LoVo (cell line): ENCODE measurements at regions not wholly inside any gene's neighbourhood (a gene's known extent, or its start where the extent isn't known, plus 50 kb on each side); places are given as distances from the start of the nearest gene placed in this dataset.

Source experiments
- DNase-seq: peaks from one replicate; pipeline ENCODE4 v3.0.0-alpha.2; 2016; ENCODE audit warnings: low spot score

DNA sequence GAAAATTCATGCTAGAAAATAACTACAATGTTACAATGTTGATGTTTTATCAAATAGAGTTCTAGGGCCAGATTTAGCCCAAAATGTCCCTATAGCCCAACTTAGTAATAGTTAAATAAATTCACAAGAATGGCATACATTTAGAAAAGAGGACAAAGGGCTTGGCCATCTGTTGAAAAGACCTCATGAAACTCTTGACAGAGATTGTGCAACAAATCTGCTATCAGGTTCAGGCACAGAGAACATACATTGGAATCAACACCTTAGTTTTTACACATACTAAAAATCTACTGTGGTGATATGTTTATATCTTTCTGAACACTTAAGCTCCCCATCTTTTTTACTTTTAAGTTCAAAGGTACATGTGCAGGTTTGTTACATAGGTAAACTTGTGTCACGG lies 298.3 kb upstream of the DACH1 start:
- no peak for DNase-seq

DNA sequence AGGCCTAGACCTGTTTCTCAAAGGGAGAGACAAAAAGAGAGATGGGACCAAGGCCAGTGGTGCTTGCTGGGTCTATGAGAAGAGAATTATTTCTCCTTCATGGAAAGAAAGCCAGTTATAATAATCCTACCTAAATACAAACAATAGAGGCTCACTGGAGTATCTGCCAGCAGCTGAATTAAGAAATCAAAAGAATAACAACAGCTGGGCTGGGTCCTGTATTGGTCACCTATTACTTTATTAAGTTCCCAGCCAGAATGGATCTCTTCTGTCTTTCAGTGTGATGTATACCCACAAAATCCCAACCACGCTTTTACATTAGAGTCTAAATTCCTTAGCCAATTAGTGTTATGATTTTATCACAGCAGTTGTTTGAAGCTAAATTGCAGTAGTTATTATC lies 297.8 kb upstream of the DACH1 start:
- no peak for DNase-seq

DNA sequence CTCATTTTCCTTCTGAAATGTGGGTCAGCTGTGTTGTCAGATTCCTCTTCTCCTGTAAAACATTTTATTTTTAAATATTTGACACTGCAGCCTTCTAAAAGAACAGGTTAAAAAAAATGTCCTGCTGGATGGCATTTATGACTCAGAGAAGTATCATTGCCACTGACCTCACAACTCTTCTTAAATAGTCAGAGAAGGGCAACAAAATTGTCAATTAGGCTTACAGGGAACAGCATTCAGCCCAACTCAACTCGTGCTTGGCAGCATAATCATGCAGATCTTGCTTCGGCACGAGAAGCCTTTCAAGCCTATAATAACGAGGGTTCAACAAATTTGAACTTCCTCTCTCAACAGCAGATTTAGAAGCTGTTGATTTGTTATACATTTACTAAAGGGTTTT lies 296.7 kb upstream of the DACH1 start:
- no peak for DNase-seq

DNA sequence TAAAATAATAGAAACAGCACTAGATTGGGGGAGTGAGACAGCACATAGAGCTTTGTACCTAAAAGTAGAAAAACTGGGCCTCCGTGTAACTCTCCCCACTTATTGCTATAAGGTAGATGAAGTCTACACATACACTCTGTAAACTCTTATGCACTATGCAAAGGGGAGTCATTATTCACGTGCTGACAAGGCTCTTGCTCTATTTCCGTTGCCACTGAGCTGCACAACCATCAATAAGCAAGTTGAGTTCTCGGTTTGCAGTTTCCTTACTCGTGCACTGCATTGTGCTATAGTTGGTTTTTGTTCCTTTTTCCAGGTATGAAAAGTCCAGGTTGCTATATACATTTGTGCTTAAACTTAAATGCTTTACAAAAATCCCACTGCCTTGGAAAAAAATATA lies 294.0 kb upstream of the DACH1 start:
- no peak for DNase-seq

DNA sequence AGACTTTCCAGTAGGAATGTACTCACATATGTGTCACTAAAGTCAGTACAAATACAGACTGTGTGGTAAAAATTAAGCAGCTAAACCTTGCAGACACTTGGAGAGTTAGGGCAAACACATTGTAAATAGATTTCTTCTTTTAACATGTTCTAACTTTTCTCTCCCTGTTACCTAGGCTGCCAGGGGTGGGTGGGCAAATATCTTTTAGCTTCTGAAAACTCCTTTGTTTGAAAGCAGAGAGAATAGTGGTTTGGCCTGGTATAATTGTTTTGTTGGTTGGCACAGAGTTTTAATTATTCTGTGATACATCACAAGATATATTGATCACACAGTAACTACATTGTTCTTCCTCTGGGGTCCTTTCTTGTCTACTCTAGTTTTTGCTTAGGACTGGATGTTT lies 289.8 kb upstream of the DACH1 start:
- no peak for DNase-seq

DNA sequence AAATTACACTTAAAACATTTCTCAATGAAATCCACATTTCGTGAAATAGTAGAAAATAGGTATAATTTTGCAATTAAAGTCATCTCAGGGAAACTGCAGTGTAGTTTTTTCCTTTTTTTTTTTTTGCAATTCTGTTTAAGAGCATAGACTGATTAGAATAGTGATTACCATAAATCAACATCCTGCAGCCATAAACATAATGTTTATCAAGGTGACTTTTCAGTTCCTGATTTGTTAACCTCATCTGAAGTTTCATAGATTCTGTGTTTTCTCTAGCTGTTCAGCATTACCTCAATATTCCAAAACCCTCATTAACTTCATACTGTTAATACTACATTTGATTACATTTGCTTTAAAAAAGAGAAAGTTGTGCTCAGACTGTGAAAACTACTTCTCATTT lies 286.3 kb upstream of the DACH1 start:
- DNase-seq: no peak

DNA sequence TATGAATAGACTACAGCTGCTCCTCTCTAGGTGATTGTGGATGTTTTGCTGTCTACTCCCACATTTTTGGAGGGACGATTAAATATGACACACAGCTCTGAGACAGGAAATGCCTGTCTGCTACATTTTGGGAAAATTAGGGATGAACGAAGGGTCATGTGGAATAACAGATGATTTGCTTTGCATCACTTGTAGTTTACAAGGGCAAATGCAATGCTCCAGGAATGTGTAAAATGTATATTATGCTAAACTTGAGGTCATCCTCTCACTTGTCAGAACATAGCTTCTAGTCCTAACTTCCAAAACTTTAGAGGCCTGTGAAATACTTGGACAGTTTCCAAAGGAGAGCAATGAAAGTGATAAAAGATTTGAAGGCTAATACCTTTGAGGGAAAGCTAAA lies 284.2 kb upstream of the DACH1 start:
- DNase-seq: no peak

DNA sequence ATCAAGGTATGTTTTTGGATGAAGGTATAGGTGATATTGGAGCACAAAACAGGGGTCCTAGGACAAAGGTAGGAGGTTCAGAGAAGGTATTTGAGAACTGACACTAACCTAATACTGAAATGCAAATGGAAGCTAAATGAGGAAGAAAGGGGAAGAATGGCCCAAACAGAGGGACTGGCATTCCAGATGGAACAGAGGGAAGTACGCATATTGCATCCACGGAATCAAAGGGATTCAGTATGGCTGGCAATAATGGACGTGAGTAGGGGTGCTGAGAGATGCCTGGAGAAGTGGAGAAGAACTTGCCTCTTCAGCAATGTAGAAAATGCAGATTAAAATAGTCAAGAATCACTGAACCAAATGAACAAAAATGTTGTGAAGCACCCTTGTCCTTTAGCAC lies 283.5 kb upstream of the DACH1 start:
- no peak for DNase-seq

DNA sequence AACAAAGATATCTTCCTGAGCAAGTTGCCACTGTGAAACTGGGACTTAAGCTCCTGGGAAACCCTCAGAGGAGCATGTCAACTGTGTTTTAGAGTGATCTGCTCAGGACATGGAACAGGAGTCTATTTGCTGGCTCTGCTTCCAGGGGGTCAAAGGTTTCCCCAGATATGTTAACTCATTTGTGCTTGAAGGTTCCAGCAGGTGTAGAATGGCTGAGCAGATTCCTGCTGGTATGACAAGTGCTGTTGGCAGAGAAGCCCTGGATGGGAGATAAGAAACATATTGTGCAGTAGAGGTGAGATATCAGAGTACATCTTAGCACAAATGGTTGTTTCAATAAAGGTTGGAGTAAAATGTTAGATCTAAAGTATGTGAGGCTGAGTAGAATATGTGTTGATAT lies 282.7 kb upstream of the DACH1 start:
- no peak for DNase-seq

DNA sequence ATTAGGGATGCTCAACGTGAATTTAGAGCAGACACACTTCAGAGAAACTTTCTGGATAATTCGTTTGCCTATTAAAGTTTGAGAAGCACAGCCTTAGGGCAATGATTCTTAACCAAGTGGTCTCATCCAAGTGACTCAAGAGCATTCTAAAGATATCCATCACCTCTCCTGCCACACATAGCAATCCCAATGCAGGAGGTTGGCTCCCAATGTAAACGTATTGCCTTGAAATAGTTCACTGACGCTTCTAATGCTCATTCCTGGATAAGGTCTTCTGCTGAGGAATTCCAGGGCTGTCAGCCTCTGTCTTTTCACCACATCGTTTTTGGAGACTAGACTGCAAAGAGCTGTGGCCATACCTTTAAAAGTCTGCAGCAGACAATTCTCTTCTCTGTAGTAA lies 279.8 kb upstream of the DACH1 start:
- no peak for DNase-seq

DNA sequence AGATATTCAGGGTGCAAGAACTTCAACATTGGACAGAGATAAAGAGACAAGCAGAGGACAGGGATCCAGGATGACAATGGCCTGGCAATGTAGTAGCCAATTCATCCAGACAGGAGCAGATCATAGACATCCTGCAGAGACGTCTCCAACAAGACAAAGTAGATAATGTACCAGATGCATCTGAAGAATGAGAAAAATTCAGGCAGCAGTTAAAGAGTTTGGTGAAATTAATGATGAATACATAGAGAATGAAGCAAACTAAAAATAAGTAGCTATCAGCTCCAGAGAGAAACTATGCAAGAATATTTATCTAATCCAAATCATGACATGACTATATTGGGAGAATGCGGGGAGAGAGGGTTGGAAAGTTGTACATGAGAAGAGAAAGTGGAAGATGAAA lies 278.4 kb upstream of the DACH1 start:
- no peak for DNase-seq

DNA sequence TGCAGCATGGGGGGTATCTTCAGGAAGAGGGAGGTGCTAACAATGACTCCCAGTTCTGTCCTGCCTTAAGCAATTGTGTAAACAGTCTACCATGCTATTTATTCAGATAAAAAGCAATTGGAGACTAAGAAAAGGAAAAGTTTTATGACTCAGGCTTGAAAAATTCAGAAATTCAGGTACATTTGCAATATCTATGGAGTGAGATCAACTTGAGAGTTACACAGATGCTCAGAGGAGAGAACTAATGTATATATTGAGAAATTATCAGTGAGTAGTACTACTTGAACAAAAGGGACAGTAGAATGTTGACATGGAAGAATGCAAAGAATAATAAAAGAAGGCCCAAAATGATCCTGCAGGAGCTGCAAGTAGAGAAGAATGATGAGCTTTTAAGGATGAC lies 277.6 kb upstream of the DACH1 start:
- no peak for DNase-seq

DNA sequence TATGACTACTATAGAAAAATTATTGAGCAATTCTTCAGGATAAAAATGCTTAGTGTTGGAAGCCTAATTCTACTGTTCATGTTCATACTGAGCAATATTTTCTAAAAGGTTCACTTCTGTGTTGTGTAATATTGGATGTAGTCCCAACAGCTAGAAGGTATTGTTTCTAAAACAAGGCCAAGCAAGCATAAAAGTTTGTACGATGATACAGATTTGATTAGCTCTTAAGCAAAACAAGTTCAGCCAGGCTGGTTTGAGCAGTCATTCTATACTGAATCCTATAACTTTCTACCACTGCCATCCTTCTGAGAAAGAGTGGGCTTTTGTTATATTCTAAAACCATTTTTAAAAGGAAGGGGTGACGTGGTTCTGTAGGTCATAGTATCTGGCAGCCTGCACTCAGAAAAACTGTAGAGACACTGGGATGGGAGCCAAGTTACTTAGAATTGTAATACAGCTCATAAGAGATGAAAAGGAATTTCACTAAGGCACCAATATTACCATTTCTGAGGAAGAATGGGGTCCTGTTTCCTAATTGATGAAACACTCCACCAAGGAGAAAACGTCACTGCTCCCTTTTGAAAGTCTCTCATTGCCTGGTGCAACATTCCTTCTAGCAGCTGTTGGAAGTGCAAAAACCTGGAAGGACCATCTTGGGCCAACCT lies 275.0 kb upstream of the DACH1 start:
- DNase-seq: no peak

DNA sequence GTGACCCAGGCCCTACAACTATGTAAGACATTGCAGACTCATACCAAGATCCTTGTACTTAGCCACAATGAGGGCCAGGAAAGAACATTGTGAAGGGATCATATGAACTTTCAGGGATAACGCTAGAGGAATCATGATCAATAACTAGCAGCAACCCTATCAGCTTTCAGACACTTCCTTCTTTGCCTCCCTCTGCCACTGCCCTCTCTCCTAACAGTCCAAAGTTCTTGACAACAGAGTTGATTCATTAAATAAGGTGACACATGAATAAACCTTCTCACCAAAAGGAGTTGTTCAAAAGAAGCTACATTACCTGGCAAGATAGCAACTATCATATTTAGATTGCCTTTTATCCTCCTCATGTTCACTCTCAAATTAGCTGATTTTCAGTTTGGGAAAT lies 272.2 kb upstream of the DACH1 start:
- no peak for DNase-seq

DNA sequence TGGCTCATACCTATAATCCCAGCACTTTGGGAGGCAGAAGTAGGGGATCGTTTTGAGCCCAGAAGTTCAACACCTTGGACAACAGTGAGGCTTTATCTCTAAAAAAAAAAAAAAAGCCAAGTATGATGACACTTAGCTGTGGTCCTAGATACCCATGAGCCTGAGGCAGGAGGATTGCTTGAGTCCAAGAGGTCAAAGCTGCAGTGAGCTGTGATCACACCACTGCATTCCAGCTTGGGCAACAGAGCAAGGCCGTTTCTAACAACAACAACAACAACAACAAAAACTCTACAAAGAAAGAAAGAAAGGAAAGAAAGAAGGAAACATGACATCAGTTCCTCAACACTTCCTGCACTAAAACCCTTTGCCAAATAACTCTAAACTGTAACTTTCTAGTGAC lies 265.1 kb upstream of the DACH1 start:
- no peak for DNase-seq

DNA sequence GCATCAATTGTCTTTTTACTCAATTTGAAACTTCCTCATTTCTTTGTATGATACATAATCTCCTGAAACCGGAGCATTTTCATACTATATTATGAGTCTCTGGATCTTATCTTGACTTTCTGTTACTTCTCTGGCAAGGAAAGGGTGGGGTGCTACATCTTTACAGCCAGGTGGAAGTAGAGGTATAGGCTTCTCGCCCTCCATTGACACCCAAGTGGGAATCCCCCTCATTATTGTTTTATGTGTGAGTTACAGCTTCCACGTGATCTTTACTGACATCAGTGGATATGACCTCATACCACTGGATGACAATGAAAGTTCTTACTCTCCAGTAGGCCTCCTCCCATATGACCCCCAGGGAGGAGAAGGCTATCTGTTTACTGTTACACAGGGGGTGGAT lies 262.1 kb upstream of the DACH1 start:
- no peak for DNase-seq

DNA sequence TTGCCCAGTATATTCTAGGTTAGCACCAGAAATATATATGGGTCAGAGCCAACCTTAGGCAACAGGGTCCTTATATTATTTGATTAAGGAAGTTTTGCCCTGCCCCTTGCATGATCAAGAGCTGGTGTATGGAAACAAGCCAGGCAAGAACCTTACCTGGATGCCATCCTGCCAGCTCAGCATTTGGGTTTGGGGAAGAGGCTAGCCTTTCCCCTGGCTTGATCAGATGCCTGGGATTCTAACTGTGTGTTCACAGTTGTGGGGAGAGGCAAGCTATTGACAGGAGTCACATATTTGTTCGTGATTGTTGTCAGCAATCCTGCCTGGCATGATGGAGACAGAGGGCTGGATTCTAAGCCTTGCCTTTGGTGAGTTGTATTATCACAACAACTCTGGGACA lies 260.0 kb upstream of the DACH1 start:
- DNase-seq: no peak

DNA sequence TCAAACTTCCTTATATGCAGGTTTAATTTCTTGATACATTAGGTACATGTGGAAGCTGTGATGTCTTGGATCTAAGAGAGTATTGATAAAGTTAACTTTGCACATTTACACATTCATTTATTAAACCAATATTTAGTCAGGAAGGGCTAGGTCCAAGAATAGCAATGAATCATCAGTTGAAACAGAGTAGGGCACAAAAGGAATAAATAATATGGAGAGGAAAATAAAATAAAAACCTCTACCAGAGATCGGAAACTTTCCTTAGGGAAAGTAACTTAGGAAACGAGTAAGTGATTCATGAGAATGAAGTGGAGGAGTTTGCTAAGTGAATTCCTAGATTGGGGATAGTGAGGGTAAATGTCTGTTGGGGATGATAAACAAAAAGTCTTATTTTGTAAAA lies 259.4 kb upstream of the DACH1 start:
- no peak for DNase-seq

DNA sequence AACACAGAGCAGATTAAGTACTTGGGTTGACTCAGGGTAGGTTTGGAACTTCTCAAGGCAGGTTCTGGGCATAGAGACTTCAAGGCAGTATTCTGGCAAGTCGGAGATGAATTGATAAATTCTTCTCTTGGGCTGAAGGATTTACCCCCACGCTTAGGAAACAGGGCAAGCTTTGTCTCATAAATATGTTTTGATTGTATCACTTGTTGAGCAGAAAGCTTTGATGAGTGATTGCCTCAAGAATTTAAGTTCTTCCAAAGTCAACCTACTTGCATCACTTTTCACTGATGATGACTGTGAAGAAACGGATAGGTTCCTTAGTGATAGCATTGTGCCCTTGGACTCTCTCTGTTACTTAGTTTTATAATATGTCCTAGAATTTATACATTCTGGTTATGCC lies 258.6 kb upstream of the DACH1 start:
- no peak for DNase-seq

DNA sequence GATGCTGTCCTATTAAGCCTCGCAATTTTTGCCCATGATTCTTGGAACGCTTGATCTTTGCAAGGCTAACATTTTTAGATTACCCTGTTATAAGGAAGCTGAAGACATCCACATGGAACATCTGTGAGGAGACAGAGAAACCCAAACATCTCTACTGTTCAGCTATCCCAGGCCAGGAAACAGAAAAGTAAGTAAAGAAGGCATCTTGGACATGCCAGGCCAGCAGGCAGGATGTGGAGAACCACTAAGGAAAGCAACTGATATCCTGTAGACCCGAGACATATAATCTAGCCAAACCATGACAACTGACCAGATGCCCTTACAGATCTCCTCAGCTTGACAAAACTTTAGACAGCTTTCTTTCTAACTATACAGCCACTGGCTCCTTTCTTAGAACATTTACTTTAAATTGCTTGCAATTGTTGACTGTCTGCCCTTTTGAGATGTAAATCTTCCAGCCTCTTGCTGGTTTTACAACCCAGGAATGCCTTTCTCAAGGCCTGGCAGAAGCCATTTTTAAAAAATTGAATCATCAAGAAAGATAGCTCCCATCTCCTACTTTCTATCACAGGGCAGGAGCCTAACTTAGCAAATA lies 255.8 kb upstream of the DACH1 start:
- no peak for DNase-seq

DNA sequence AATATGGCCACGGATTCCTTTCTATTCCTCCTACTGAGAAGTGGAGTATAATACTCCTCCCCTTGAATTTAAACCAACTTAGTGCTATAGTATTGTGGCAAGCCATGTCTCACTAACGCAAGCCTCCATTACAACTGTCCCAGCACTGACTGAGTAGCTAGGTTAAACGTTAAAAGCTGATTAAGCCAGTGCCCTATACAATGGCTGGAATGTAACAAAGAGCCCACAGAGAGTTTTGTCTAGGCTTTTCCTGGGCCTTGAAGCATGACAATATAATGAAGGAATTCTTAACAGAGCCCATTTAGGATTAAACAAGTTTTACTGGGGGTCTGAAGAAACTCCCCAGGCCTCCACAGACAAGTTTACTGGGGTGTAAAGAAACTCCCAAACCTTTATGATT lies 254.5 kb upstream of the DACH1 start:
- no peak for DNase-seq

DNA sequence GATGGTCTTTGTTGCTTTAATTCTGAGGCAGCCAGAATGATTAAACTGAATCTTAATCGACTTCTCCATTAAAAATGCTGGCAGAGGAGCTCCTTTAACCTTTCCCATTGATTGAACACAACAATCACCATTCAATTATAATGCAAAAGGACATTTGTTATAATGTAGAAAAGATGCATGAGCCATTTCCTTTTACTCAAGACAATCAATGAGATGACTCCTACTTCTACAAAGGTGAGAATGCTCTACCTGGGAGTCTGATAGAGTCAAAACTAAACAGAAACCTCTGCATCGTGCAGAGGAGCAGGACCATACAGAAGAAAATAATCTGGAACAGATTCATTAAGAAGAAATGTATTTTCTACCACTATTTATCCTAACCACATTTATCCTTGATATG lies 253.6 kb upstream of the DACH1 start:
- DNase-seq: no peak

DNA sequence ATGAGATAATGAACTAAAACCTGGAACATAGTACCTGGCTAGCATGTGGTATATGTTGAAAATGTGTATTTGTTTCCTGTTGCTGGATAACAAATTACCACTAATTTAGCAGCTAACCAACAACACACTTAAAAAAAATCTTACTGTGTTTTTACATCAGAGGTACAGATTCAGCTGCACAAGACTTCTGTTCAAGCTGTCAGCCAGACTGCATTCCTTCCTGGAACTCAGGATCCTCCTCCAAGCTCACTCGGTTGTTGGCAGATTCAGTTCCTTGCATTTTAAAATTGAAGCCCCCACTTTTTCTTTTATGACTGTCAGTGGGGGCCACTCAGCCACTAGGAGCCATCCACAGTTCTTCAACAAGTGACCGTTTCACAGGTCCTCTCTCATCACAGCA lies 246.9 kb upstream of the DACH1 start:
- DNase-seq: no peak

DNA sequence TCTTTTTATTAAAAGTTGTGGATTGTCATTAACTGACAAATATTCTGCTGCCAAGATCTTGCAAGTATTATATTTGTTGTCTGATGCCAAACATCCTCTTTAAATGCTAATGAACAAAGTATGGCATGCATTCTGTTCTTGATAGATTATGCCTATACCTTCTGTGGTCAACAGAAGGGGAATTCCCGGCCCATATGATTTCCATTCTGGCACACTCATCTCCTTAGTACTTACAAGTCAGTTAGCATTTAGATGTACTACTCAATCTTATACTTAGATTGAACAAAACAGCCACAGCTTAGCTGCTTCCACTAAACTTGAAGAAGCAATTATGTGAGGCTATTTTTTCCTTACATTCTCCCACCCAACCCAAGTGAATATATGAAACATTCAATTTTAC lies 246.1 kb upstream of the DACH1 start:
- no peak for DNase-seq

DNA sequence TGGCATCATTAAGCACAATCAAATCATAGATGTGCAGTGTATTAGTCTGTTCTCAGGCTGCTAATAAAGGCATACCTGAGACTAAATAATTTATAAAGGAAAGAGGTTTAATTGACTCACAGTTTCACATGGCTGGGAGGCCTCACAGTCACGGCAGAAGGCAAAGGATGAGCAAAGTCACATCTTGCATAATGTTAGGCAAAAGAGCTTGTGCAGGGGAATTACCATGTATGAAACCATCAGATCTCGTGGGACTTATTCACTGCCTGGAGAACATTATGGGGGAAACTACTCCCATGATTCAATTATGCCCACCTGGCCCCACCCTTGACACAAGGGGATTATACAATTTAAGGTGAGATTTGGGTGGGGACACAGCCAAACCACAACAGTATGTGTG lies 245.2 kb upstream of the DACH1 start:
- DNase-seq: no peak
